ENCODE measurements at regions not wholly inside any gene's neighbourhood (a gene's known extent, or its start where the extent isn't known, plus 50 kb on each side); places are given as distances from the start of the nearest gene placed in this dataset.

GRCh38 chr16:65309354-65309753 lies 187.5 kb upstream of the CDH11 start:
- TF ChIP-seq, protein P1, sequence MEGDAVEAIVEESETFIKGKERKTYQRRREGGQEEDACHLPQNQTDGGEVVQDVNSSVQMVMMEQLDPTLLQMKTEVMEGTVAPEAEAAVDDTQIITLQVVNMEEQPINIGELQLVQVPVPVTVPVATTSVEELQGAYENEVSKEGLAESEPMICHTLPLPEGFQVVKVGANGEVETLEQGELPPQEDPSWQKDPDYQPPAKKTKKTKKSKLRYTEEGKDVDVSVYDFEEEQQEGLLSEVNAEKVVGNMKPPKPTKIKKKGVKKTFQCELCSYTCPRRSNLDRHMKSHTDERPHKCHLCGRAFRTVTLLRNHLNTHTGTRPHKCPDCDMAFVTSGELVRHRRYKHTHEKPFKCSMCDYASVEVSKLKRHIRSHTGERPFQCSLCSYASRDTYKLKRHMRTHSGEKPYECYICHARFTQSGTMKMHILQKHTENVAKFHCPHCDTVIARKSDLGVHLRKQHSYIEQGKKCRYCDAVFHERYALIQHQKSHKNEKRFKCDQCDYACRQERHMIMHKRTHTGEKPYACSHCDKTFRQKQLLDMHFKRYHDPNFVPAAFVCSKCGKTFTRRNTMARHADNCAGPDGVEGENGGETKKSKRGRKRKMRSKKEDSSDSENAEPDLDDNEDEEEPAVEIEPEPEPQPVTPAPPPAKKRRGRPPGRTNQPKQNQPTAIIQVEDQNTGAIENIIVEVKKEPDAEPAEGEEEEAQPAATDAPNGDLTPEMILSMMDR (IDR thresholded peaks at IDR 0.05): no peak
- H3K27ac Mint-ChIP-seq: no peak overlapping the region
- no peaks in the 10 kb centered on the region for H3K36me3 Mint-ChIP-seq (ENCODE audit: low read depth)
- no peak for DNase-seq
- no peak overlapping the region for H3K4me3 Mint-ChIP-seq
- peaks cover 38% of the 10 kb centered on the region for H3K4me1 Mint-ChIP-seq
- no peaks in the 10 kb centered on the region for H3K27me3 Mint-ChIP-seq (ENCODE audit: low read depth, poor library complexity)
- no peaks in the 10 kb centered on the region for H3K9me3 Mint-ChIP-seq

GRCh38 chr16:65308506-65308905 lies 186.6 kb upstream of the CDH11 start:
- H3K27me3 Mint-ChIP-seq (ENCODE audit: low read depth, poor library complexity): no peaks in the 10 kb centered on the region
- H3K36me3 Mint-ChIP-seq (ENCODE audit: low read depth): no peaks in the 10 kb centered on the region
- TF ChIP-seq, protein P1 (IDR thresholded peaks at IDR 0.05): no peak
- DNase-seq: no peak
- H3K4me1 Mint-ChIP-seq: peaks cover 38% of the 10 kb centered on the region
- peaks cover 1% of the 10 kb centered on the region for H3K9me3 Mint-ChIP-seq
- no peak overlapping the region for H3K27ac Mint-ChIP-seq
- H3K4me3 Mint-ChIP-seq: no peak overlapping the region

GRCh38 chr16:65307286-65307685 lies 185.4 kb upstream of the CDH11 start:
- peaks cover 13% of the 10 kb centered on the region for H3K9me3 Mint-ChIP-seq
- TF ChIP-seq, protein P1 (IDR thresholded peaks at IDR 0.05): no peak
- H3K27me3 Mint-ChIP-seq (ENCODE audit: low read depth, poor library complexity): no peaks in the 10 kb centered on the region
- H3K36me3 Mint-ChIP-seq (ENCODE audit: low read depth): peaks cover 8% of the 10 kb centered on the region
- H3K4me3 Mint-ChIP-seq: no peak overlapping the region
- peaks cover 38% of the 10 kb centered on the region for H3K4me1 Mint-ChIP-seq
- no peak for DNase-seq
- H3K27ac Mint-ChIP-seq: no peak overlapping the region

DNA sequence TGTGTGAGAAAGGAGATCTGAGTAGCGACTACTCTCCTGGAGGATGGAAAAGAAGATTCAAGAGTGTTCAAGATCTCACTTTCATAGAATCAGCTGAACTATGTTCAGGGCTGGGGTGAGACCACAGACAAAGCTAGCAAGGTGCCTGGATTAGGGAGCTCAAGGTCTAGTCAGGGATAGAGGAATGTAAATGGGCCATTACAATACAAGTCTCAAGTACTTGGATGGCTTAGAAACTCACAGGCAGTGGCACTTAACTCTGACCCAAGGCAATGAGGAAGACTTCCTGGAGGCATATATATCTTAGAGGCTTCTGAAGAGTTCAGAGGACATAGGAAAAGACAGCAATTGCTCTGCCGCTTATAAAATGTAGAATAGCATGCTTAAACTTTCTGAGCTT lies 184.9 kb upstream of the CDH11 start:
- H3K9me3 Mint-ChIP-seq: peaks cover 13% of the 10 kb centered on the region
- H3K27me3 Mint-ChIP-seq (ENCODE audit: low read depth, poor library complexity): no peaks in the 10 kb centered on the region
- H3K4me3 Mint-ChIP-seq: no peak overlapping the region
- peak overlapping the region; percentile 1 for H3K27ac Mint-ChIP-seq
- H3K4me1 Mint-ChIP-seq: peaks cover 38% of the 10 kb centered on the region
- TF ChIP-seq, protein P1 (IDR thresholded peaks at IDR 0.05): no peak
- peaks cover 8% of the 10 kb centered on the region for H3K36me3 Mint-ChIP-seq (ENCODE audit: low read depth)
- DNase-seq: no peak

GRCh38 chr16:65306300-65306699 lies 184.4 kb upstream of the CDH11 start:
- Mint-ChIP-seq H3K27ac (peak overlapping the region; percentile 1), H3K36me3 (ENCODE audit: low read depth) (peaks cover 8% of the 10 kb centered on the region), H3K27me3 (ENCODE audit: low read depth, poor library complexity) (peaks cover under 1% of the 10 kb centered on the region), H3K9me3 (peaks cover 14% of the 10 kb centered on the region), H3K4me3 (no peak overlapping the region), H3K4me1 (peaks cover 38% of the 10 kb centered on the region)
- TF ChIP-seq, protein P1 (IDR thresholded peaks at IDR 0.05): no peak
- DNase-seq: no peak

GRCh38 chr16:65305266-65305959 lies 183.6 kb upstream of the CDH11 start:
- no peak for DNase-seq
- Mint-ChIP-seq H3K4me1 (peaks cover 38% of the 10 kb centered on the region), H3K36me3 (ENCODE audit: low read depth) (peaks cover 13% of the 10 kb centered on the region), H3K27ac (no peak overlapping the region), H3K4me3 (no peak overlapping the region), H3K9me3 (peaks cover 20% of the 10 kb centered on the region), H3K27me3 (ENCODE audit: low read depth, poor library complexity) (peaks cover 3% of the 10 kb centered on the region)
- TF ChIP-seq, protein P1 (IDR thresholded peaks at IDR 0.05): no peak
